ENCODE measurements at regions not wholly inside any gene's neighbourhood (a gene's known extent, or its start where the extent isn't known, plus 50 kb on each side); places are given as distances from the start of the nearest gene placed in this dataset.

GRCh38 chr6:151676460-151676945, 131.0 kb upstream of the ESR1 start:
- in situ Hi-C loops (cut with MboI; ENCODE audit: low sequenced_read_pairs) (no loop called here), dilution Hi-C loops (cut with HindIII; ENCODE audit: low sequenced_read_pairs, unreplicated experiment) (no loop called here), intact Hi-C loops (cut with micrococcal nuclease) (loop anchor here (2.0 to 10.0 kb wide), 2 partner anchors 448 to 592 kb away; no protein-coding TSS in a partner anchor)
- H2BK5ac ChIP-seq (ENCODE audit: low read depth, low read length, poor library complexity, severe bottlenecking) = no peak overlapping the region
- H3K4me3 ChIP-seq (ENCODE audit: insufficient read depth, low read depth, low read length) = no peak overlapping the region
- no peak overlapping the region for H3K4me2 ChIP-seq (ENCODE audit: low read depth, low read length)
- no peak overlapping the region for H4K91ac ChIP-seq (ENCODE audit: insufficient read depth, low read depth, low read length)
- H2BK15ac ChIP-seq (ENCODE audit: low read depth, low read length) = no peak overlapping the region
- no peak overlapping the region for H3K4ac ChIP-seq (ENCODE audit: low read depth, low read length)
- H3K79me1 ChIP-seq (ENCODE audit: low read depth in 1 of 2, low read length in 2 of 2) = no peaks in the 10 kb centered on the region
- no peak overlapping the region for H3K56ac ChIP-seq (ENCODE audit: extremely low read depth, insufficient read depth, low read length)
- no peak overlapping the region for H3K18ac ChIP-seq (ENCODE audit: low read depth, low read length)
- H3K36me3 ChIP-seq (ENCODE audit: control insufficient read depth, insufficient read depth, low read length) = no peaks in the 10 kb centered on the region
- no peaks in the 10 kb centered on the region for H3K9me1 ChIP-seq (ENCODE audit: insufficient read depth, low read length)
- no peak for TF ChIP-seq MAFK (IDR thresholded peaks at IDR 0.05; ENCODE audit: low read depth, low read length)
- no peak for TF ChIP-seq MAZ (IDR thresholded peaks at IDR 0.05; ENCODE audit: borderline replicate concordance, low read depth, low read length)
- TF ChIP-seq, protein P1, sequence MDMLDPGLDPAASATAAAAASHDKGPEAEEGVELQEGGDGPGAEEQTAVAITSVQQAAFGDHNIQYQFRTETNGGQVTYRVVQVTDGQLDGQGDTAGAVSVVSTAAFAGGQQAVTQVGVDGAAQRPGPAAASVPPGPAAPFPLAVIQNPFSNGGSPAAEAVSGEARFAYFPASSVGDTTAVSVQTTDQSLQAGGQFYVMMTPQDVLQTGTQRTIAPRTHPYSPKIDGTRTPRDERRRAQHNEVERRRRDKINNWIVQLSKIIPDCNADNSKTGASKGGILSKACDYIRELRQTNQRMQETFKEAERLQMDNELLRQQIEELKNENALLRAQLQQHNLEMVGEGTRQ (IDR thresholded peaks at IDR 0.05; ENCODE audit: low read depth, low read length) = no peak
- TF ChIP-seq NFE2L2 (IDR thresholded peaks at IDR 0.05; ENCODE audit: low read depth, low read length) = no peak
- TF ChIP-seq BHLHE40 (IDR thresholded peaks at IDR 0.05; ENCODE audit: low read depth, low read length) = no peak
- TF ChIP-seq RFX5 (IDR thresholded peaks at IDR 0.05; ENCODE audit: low read depth, low read length) = no peak
- no peak for TF ChIP-seq MXI1 (IDR thresholded peaks at IDR 0.05; ENCODE audit: borderline replicate concordance, low read depth, low read length)
- TF ChIP-seq SMC3 (IDR thresholded peaks at IDR 0.05; ENCODE audit: low read depth, low read length) = no peak
- TF ChIP-seq CHD1 (IDR thresholded peaks at IDR 0.05; ENCODE audit: low read depth, low read length) = no peak
- no peak for TF ChIP-seq RAD21 (IDR thresholded peaks at IDR 0.05; ENCODE audit: low read length)
- TF ChIP-seq FOS (IDR thresholded peaks at IDR 0.05; ENCODE audit: low read depth, low read length) = no peak
- no peak for TF ChIP-seq RCOR1 (IDR thresholded peaks at IDR 0.05; ENCODE audit: insufficient replicate concordance, low read length)
- TF ChIP-seq ELK1 (IDR thresholded peaks at IDR 0.05; ENCODE audit: borderline replicate concordance, low read depth, low read length) = no peak
- no peak for TF ChIP-seq CTCF (conservative IDR thresholded peaks at IDR 0.05; ENCODE audit: low read depth, low read length)
- TF ChIP-seq POLR2A (IDR thresholded peaks at IDR 0.05; ENCODE audit: low read depth, low read length) = no peak
- no peak for TF ChIP-seq CEBPB (IDR thresholded peaks at IDR 0.05; ENCODE audit: low read depth, low read length)
- no peaks in the 10 kb centered on the region for H3K9me3 ChIP-seq (ENCODE audit: control insufficient read depth, insufficient read depth, low read length)
- H3K23ac ChIP-seq (ENCODE audit: low read depth, low read length) = no peak overlapping the region
- no peak overlapping the region for H2AFZ ChIP-seq (replicated peaks; ENCODE audit: low read length, poor library complexity)
- H2AK9ac ChIP-seq (replicated peaks; ENCODE audit: low read depth, low read length, poor library complexity) = no peak overlapping the region
- DNase-seq (no peak), ATAC-seq (ENCODE audit: low read depth) (no peak)
- H2BK120ac ChIP-seq (ENCODE audit: low read depth, low read length) = no peak overlapping the region
- no peak overlapping the region for H2BK20ac ChIP-seq (ENCODE audit: low read depth, low read length)
- no peaks in the 10 kb centered on the region for H3K4me1 ChIP-seq (ENCODE audit: control insufficient read depth, insufficient read depth, low read length)
- no peak overlapping the region for H3K9ac ChIP-seq (ENCODE audit: low read depth, low read length)
- H3K14ac ChIP-seq (replicated peaks; ENCODE audit: low read depth, low read length) = no peak overlapping the region
- no peak overlapping the region for H4K5ac ChIP-seq (ENCODE audit: low read depth, low read length)
- H4K8ac ChIP-seq (ENCODE audit: low read depth in 2 of 2, low read length in 2 of 2) = no peak overlapping the region
- POLR2A ChIA-PET (ENCODE audit: unreplicated experiment) = no interaction called here
- no peaks in the 10 kb centered on the region for H3K27me3 ChIP-seq (ENCODE audit: control insufficient read depth, insufficient read depth, low read length)
- no peak overlapping the region for H2AK5ac ChIP-seq (ENCODE audit: low read depth, low read length)
- no CpG with 5 or more reads among the region's 7 CpGs for whole genome bisulfite sequencing, 2 experiments (ENCODE audit: extremely low coverage in 2 of 2, insufficient read length in 1 of 2)
- CTCF ChIA-PET = no interaction called here
- no TSS peak for BruUV-seq (replicated peaks)
- no peak overlapping the region for H3K27ac ChIP-seq (ENCODE audit: insufficient read depth, low read length)
- H4K20me1 ChIP-seq (ENCODE audit: insufficient read depth, low read length) = no peaks in the 10 kb centered on the region
